Lower leg skin (tissue), 4 donors: ENCODE measurements at regions not wholly inside any gene's neighbourhood (a gene's known extent, or its start where the extent isn't known, plus 50 kb on each side); places are given as distances from the start of the nearest gene placed in this dataset.

Experiments
- DNase-seq, 2 donors: peaks; one replicate each; pipeline ENCODE4 v3.0.0-alpha.2; 2019; ENCODE audit warnings: low spot score in 2 of 2
- H3K4me3 ChIP-seq: fragments of 200-600 bp; sonication (generic); 2 replicates; pipeline ENCODE4 v1.5.1; 2017; ENCODE audit warnings: mild to moderate bottlenecking, low read depth; ENCODE audit not compliant: poor library complexity, severe bottlenecking
- CTCF ChIP-seq, 3 donors: fragments of 450-650 bp; IDR thresholded peaks; one replicate each; pipeline ENCODE4 v1.5.1; 2016; ENCODE audit warnings: antibody characterized with exemption in 3 of 3, mild to moderate bottlenecking in 3 of 3, moderate library complexity in 2 of 3
- POLR2A ChIP-seq, 2 donors: fragments of 450-650 bp; IDR thresholded peaks; one replicate each; pipeline ENCODE4 v1.6.1; 2016 to 2017; ENCODE audit warnings: antibody characterized with exemption in 2 of 2, mild to moderate bottlenecking in 1 of 2, moderate library complexity in 1 of 2
- WGBS, 2 donors: methylation state at CpG; one replicate each; pipeline ENCODE4 v1.1.5; 2018; 5-methylcytosine and 5-hydroxymethylcytosine counted together
- intact Hi-C: fragments of 100-400 bp; cut with DNase I; formaldehyde crosslinking; loops from one replicate; pipeline ENCODE4 v1.15.0; 2023; ENCODE audit warnings: low total_unique reads

GRCh38 chr20:63067721-63068560 is 61.2 kb upstream of the BHLHE23 start:
- intact Hi-C loops: no loop called here
- WGBS, 2 donors: 66 to 74% methylated on average over 25 of the region's 26 CpGs
- H3K4me3 ChIP-seq: no peak overlapping the region
- no peak for TF ChIP-seq POLR2A (IDR thresholded peaks at IDR 0.05)
- no peak for TF ChIP-seq CTCF (IDR thresholded peaks at IDR 0.05)
- peak in 1 of 2 donors; percentile 65 for DNase-seq

- intact Hi-C loops: no loop called here
- 65 to 67% methylated on average over 12 of the region's 12 CpGs for WGBS, 2 donors
- DNase-seq: peak in 1 of 2 donors; percentile 66
- TF ChIP-seq POLR2A (IDR thresholded peaks at IDR 0.05): no peak
- TF ChIP-seq CTCF (IDR thresholded peaks at IDR 0.05): no peak
- H3K4me3 ChIP-seq: no peak overlapping the region
Observed at GRCh38 chr20:63067266-63067635, 60.5 kb upstream of the BHLHE23 start.

GRCh38 chr20:63066506-63067265 is 59.9 kb upstream of the BHLHE23 start:
- WGBS, 2 donors: 64 to 71% methylated on average over 22 to 23 of the region's 23 CpGs

GRCh38 chr20:63065911-63066310 is 59.1 kb upstream of the BHLHE23 start:
- TF ChIP-seq CTCF (IDR thresholded peaks at IDR 0.05): no peak
- no peak for TF ChIP-seq POLR2A (IDR thresholded peaks at IDR 0.05)
- DNase-seq: peak in 1 of 2 donors; percentile 67
- H3K4me3 ChIP-seq: no peak overlapping the region
- intact Hi-C loops: no loop called here
- WGBS, 2 donors: 74 to 85% methylated on average over 13 to 16 of the region's 16 CpGs

More at GRCh38 chr20:63066506-63067265, 59.9 kb upstream of the BHLHE23 start:
- intact Hi-C loops: no loop called here
- no peak overlapping the region for H3K4me3 ChIP-seq
- TF ChIP-seq POLR2A (IDR thresholded peaks at IDR 0.05) (no peak), CTCF (IDR thresholded peaks at IDR 0.05) (no peak)
- DNase-seq: no peak

- DNase-seq: peak in 1 of 2 donors; percentile 75
- TF ChIP-seq POLR2A (IDR thresholded peaks at IDR 0.05): no peak
- no peak for TF ChIP-seq CTCF (IDR thresholded peaks at IDR 0.05)
- intact Hi-C loops: no loop called here
- 60 to 66% methylated on average over 40 to 42 of the region's 42 CpGs for WGBS, 2 donors
- no peak overlapping the region for H3K4me3 ChIP-seq
Observed at GRCh38 chr20:63064745-63065711, 58.3 kb upstream of the BHLHE23 start.
